ENCODE measurements at regions not wholly inside any gene's neighbourhood (a gene's known extent, or its start where the extent isn't known, plus 50 kb on each side); places are given as distances from the start of the nearest gene placed in this dataset.

DNA sequence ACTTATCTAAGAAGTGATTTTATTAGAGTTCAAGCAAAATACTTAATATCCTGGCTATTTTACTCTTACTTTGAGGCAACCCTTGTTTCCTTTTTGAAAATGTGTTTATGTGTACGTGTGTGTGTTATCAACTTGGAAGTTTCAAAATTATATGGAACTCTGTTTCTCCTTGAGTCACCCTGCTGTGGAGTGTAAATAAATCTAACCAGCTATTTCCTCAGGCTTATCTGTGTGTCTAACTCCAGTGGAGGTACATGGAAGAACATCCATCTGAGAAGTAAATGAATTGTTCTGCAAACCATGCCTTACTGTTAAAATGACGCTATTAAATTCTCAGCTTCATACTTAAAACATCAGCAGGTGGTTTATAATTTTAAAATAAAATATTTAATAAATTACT is 583.4 kb upstream of the SLITRK5 start:
- Histone ChIP-seq H3K4me1 (ENCODE audit: control insufficient read depth, insufficient read depth, low read length) (no peaks in the 10 kb centered on the region), H3K9me3 (replicated peaks; ENCODE audit: control insufficient read depth, low read depth, low read length) (no peaks in the 10 kb centered on the region), H3K27me3 (ENCODE audit: control insufficient read depth, insufficient read depth, low read length) (no peaks in the 10 kb centered on the region), H3K4me3 (ENCODE audit: low read length) (no peak overlapping the region), H3K36me3 (ENCODE audit: control insufficient read depth, insufficient read depth, low read length) (no peaks in the 10 kb centered on the region), H3K27ac (ENCODE audit: low read length) (no peak overlapping the region)
- no peak for DNase-seq
- no CpG with 5 or more reads among the region's 2 CpGs for WGBS (ENCODE audit: insufficient coverage)

DNA sequence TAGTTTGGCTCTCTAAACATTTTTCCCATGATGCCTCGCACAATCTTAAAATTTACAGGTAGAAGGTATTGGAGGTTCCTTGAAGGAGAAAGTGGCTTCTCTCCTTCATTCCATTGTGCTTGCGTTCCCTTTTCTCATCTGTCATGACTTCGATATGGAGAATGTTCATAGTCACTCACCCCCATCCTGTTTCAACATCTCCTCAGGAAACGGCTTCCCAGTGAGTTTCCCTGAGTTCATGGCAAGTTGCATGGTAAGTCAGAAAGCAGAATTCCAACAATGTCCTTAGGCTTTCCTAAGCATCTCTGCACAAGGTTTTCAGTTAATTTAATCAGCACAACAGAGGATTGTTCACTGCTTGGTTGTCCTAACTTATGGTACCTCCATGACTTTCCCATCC is 581.8 kb upstream of the SLITRK5 start:
- H3K4me3 ChIP-seq (ENCODE audit: low read length): no peak overlapping the region
- no peak overlapping the region for H3K27ac ChIP-seq (ENCODE audit: low read length)
- no peak for DNase-seq
- H3K9me3 ChIP-seq (replicated peaks; ENCODE audit: control insufficient read depth, low read depth, low read length): no peaks in the 10 kb centered on the region
- 73% methylated on average over 2 of the region's 4 CpGs for WGBS (ENCODE audit: insufficient coverage)
- no peaks in the 10 kb centered on the region for H3K36me3 ChIP-seq (ENCODE audit: control insufficient read depth, insufficient read depth, low read length)
- H3K27me3 ChIP-seq (ENCODE audit: control insufficient read depth, insufficient read depth, low read length): no peaks in the 10 kb centered on the region
- H3K4me1 ChIP-seq (ENCODE audit: control insufficient read depth, insufficient read depth, low read length): no peaks in the 10 kb centered on the region

DNA sequence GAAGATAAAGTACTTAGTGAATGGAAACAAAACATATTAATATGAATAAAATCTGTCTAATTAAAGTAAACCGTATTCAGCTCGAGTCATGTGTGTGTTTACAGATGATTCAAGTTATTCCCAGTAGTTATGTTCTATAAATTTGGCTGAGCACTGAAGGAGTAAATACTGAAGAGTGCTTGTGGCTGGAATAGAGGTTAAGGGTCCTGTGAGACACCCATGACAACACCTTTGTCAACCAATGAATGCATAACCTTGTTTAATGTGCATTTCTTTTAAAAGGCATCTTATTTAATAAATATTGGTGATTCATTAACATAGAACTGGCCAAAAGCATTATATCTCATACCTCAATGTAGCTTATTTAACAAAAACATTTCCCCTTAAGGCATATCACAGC is 577.8 kb upstream of the SLITRK5 start:
- 90% methylated on average over 2 of the region's 2 CpGs for WGBS (ENCODE audit: insufficient coverage)

DNA sequence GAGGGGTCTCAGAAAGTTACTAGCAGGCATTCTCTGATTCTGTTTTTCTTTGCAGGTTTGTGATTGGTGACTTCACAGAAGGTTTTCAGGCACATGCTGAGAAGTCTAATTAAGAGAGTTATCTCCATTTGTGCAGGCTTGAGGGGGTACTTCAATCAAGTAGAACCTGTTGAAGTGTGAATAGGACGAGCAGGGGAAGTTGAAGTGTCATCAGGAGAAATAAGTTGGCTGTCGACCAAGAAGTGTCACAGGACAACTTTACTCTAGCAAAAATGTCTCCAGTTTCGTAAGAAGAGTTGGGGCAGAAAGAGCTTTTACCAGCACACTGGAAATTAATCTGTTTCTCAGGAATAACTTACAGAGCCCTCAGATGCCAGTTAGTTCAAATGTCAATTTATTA is 576.5 kb upstream of the SLITRK5 start:
- Histone ChIP-seq H3K4me3 (ENCODE audit: low read length) (no peak overlapping the region), H3K4me1 (ENCODE audit: control insufficient read depth, insufficient read depth, low read length) (no peaks in the 10 kb centered on the region), H3K36me3 (ENCODE audit: control insufficient read depth, insufficient read depth, low read length) (no peaks in the 10 kb centered on the region), H3K27me3 (ENCODE audit: control insufficient read depth, insufficient read depth, low read length) (no peaks in the 10 kb centered on the region), H3K27ac (ENCODE audit: low read length) (no peak overlapping the region), H3K9me3 (replicated peaks; ENCODE audit: control insufficient read depth, low read depth, low read length) (no peaks in the 10 kb centered on the region)
- DNase-seq: peak; percentile 5
- 17% methylated on average over 1 of the region's 3 CpGs for WGBS (ENCODE audit: insufficient coverage)

More for the DNA sequence above, 577.8 kb upstream of the SLITRK5 start:
- H3K9me3 ChIP-seq (replicated peaks; ENCODE audit: control insufficient read depth, low read depth, low read length): no peaks in the 10 kb centered on the region
- no peaks in the 10 kb centered on the region for H3K36me3 ChIP-seq (ENCODE audit: control insufficient read depth, insufficient read depth, low read length)
- H3K4me3 ChIP-seq (ENCODE audit: low read length): no peak overlapping the region
- H3K4me1 ChIP-seq (ENCODE audit: control insufficient read depth, insufficient read depth, low read length): no peaks in the 10 kb centered on the region
- H3K27me3 ChIP-seq (ENCODE audit: control insufficient read depth, insufficient read depth, low read length): no peaks in the 10 kb centered on the region
- H3K27ac ChIP-seq (ENCODE audit: low read length): no peak overlapping the region
- no peak for DNase-seq

DNA sequence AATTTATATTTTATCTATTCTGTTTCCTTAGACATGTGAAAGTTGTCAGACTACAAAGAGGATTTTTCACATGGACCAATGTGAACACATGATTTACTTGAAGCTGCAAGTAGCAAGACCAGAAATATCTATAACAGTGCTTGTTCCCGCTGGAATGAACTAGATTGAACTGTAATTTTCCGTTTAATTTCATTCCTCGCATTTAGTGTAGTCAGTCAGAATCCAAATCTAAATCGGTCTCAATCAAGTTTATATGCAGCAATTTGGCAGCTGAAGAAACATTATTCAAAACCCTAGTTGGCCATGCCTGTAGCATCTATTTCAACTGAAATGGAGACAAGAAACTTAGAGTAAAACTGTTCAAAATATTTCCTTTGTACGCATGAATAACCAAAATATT is 570.7 kb upstream of the SLITRK5 start:
- Histone ChIP-seq H3K36me3 (ENCODE audit: control insufficient read depth, insufficient read depth, low read length) (no peaks in the 10 kb centered on the region), H3K4me1 (ENCODE audit: control insufficient read depth, insufficient read depth, low read length) (no peaks in the 10 kb centered on the region), H3K27ac (ENCODE audit: low read length) (no peak overlapping the region), H3K27me3 (ENCODE audit: control insufficient read depth, insufficient read depth, low read length) (no peaks in the 10 kb centered on the region), H3K4me3 (ENCODE audit: low read length) (no peak overlapping the region), H3K9me3 (replicated peaks; ENCODE audit: control insufficient read depth, low read depth, low read length) (no peaks in the 10 kb centered on the region)
- DNase-seq: no peak
- 62% methylated on average over 3 of the region's 5 CpGs for WGBS (ENCODE audit: insufficient coverage)

DNA sequence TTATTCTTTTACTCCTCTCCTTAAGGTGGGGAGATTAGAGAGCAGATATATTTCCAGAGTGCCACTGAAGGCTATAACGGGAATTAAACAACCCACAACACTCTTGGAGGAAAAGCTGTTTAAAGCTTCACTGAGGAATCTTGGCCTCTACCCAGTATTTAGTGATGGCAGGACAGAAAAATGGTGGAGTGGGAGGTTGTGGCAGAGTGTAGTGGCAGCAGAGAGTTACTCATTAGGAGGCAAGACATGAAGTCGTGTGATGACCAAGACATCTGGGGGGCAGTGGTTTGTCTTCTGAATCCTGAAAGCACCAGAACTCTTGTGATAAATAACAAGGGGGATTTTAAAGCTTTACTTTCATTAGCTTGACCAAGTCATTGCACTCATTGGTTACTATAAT is 563.5 kb upstream of the SLITRK5 start:
- no peaks in the 10 kb centered on the region for H3K9me3 ChIP-seq (replicated peaks; ENCODE audit: control insufficient read depth, low read depth, low read length)
- H3K4me3 ChIP-seq (ENCODE audit: low read length): no peak overlapping the region
- no peak overlapping the region for H3K27ac ChIP-seq (ENCODE audit: low read length)
- H3K4me1 ChIP-seq (ENCODE audit: control insufficient read depth, insufficient read depth, low read length): no peaks in the 10 kb centered on the region
- no peaks in the 10 kb centered on the region for H3K27me3 ChIP-seq (ENCODE audit: control insufficient read depth, insufficient read depth, low read length)
- no peaks in the 10 kb centered on the region for H3K36me3 ChIP-seq (ENCODE audit: control insufficient read depth, insufficient read depth, low read length)
- DNase-seq: no peak
- WGBS (ENCODE audit: insufficient coverage): 100% methylated on average over 1 of the region's 2 CpGs

DNA sequence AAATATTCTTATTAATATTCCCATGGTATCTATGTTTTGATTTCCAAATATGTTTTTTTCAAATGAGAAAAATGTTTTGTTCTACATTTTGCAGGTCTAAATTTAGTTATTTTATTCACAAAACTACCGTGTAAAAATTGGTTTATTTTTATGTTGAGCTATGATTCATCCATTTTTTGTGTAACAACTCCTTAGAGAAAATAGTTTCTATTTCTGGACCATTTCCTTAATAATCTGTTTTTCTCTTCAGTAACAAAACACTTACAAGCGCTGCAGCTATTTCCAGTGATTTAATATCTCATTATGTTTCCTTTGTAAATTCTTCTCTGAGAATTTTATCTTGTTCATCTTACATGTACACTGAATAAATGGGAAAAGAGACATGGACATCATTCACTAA is 550.7 kb upstream of the SLITRK5 start:
- Histone ChIP-seq H3K4me3 (ENCODE audit: low read length) (no peak overlapping the region), H3K9me3 (replicated peaks; ENCODE audit: control insufficient read depth, low read depth, low read length) (no peaks in the 10 kb centered on the region), H3K36me3 (ENCODE audit: control insufficient read depth, insufficient read depth, low read length) (no peaks in the 10 kb centered on the region)

DNA sequence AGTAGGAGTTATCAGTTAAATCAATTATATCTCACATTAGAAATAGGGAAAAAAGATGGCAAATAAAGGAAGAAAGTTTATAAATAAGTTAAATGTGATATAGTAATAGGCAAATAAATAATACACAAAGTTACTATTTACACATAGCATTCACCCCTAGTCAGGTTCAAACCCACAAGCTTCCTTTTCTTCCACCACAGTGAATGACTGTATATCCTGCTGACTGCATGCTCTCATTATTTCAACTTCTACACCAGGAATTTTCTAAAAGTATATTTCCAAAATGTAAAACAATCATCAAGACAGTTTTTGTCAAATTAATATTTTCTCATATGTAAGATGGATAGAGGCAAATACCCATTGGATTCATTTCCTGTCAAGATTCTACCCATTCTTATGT is 548.6 kb upstream of the SLITRK5 start:
- H3K27me3 ChIP-seq (ENCODE audit: control insufficient read depth, insufficient read depth, low read length): no peaks in the 10 kb centered on the region
- H3K9me3 ChIP-seq (replicated peaks; ENCODE audit: control insufficient read depth, low read depth, low read length): no peaks in the 10 kb centered on the region
- H3K27ac ChIP-seq (ENCODE audit: low read length): no peak overlapping the region
- H3K36me3 ChIP-seq (ENCODE audit: control insufficient read depth, insufficient read depth, low read length): no peaks in the 10 kb centered on the region
- DNase-seq: no peak
- H3K4me1 ChIP-seq (ENCODE audit: control insufficient read depth, insufficient read depth, low read length): no peaks in the 10 kb centered on the region
- H3K4me3 ChIP-seq (ENCODE audit: low read length): no peak overlapping the region

More for the DNA sequence above, 550.7 kb upstream of the SLITRK5 start:
- no peaks in the 10 kb centered on the region for H3K27me3 ChIP-seq (ENCODE audit: control insufficient read depth, insufficient read depth, low read length)
- DNase-seq: peak; percentile 7
- no peak overlapping the region for H3K27ac ChIP-seq (ENCODE audit: low read length)
- H3K4me1 ChIP-seq (ENCODE audit: control insufficient read depth, insufficient read depth, low read length): no peaks in the 10 kb centered on the region
- no CpG with 5 or more reads among the region's 2 CpGs for WGBS (ENCODE audit: insufficient coverage)

DNA sequence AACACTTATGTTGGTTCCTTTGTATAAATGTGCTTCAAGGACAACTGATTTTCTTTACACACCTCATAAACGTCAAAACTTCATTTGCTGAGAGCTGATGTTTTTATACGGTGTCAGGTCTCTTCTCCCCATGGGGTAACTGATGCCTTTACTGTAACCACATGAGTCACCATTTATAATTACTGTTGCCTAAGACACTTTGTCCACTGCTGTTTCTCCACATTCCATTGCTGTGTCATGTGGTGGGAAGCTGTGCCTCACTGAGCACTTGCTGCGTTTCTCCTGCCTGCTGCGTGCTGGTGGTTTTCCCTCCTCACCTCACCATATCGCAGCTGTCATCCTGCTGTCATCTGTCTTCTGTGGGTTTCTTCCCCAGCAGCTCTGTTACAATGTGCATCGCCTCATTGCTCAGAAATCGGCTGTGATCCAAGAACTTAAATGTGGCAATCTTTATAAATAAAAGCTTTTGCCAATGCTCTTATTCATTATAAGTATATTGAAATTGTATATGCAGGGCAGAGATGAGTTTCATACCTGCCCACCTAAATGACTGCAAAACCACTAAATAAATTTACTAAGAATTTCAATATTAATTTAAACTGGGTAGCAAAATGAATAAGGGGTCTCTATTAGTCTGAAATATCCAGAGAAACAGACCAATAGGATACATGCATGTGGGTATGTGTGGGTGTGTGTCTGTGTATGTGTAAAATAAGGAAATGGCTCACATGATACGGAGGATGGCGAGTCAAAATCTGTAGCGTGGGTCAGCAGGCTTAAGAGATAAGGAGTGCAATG is 547.0 kb upstream of the SLITRK5 start:
- WGBS (ENCODE audit: insufficient coverage): 64% methylated on average over 5 of the region's 10 CpGs
- H3K36me3 ChIP-seq (ENCODE audit: control insufficient read depth, insufficient read depth, low read length): no peaks in the 10 kb centered on the region
- H3K27me3 ChIP-seq (ENCODE audit: control insufficient read depth, insufficient read depth, low read length): no peaks in the 10 kb centered on the region
- H3K27ac ChIP-seq (ENCODE audit: low read length): no peak overlapping the region
- no peaks in the 10 kb centered on the region for H3K4me1 ChIP-seq (ENCODE audit: control insufficient read depth, insufficient read depth, low read length)
- peak; percentile 71 for DNase-seq
- no peaks in the 10 kb centered on the region for H3K9me3 ChIP-seq (replicated peaks; ENCODE audit: control insufficient read depth, low read depth, low read length)
- no peak overlapping the region for H3K4me3 ChIP-seq (ENCODE audit: low read length)

DNA sequence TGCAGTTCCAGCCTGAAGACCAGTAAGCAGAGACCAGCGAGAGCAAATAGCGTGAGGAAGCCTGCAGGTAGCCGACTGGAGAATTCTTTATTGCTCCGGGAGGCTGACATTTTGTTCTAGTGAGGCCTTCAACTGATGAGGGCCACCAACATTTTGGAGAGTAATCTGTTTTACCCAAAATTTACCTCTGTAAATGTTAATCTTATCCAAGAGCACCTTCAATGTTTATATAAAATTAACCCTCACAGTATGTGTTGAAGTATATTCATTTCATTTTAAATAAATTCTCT is 546.4 kb upstream of the SLITRK5 start:
- no peaks in the 10 kb centered on the region for H3K9me3 ChIP-seq (replicated peaks; ENCODE audit: control insufficient read depth, low read depth, low read length)
- H3K4me1 ChIP-seq (ENCODE audit: control insufficient read depth, insufficient read depth, low read length): no peaks in the 10 kb centered on the region
- H3K4me3 ChIP-seq (ENCODE audit: low read length): no peak overlapping the region
- WGBS (ENCODE audit: insufficient coverage): 85% methylated on average over 2 of the region's 4 CpGs
- H3K27ac ChIP-seq (ENCODE audit: low read length): no peak overlapping the region
- H3K27me3 ChIP-seq (ENCODE audit: control insufficient read depth, insufficient read depth, low read length): no peaks in the 10 kb centered on the region
- DNase-seq: no peak
- H3K36me3 ChIP-seq (ENCODE audit: control insufficient read depth, insufficient read depth, low read length): no peaks in the 10 kb centered on the region

DNA sequence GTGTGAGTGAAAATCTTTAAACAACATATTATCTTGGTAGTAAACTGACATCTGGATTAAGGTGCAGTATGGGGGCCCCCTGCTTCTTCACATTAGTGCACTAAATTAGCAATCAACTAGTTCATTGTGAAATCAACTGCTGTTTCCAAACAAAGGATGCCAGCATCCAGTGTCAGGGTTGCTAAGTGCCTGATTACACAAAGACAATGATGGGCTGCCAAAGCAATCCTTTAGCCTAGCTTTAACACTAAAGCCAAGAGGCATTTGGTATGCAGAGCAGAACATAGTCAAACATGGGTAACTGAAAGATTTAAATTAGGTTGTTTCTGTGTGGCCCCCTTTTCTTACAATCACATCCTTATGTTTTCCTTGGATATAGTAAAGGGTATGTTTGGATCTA is 543.1 kb upstream of the SLITRK5 start:
- Histone ChIP-seq H3K9me3 (replicated peaks; ENCODE audit: control insufficient read depth, low read depth, low read length) (no peaks in the 10 kb centered on the region), H3K27me3 (ENCODE audit: control insufficient read depth, insufficient read depth, low read length) (no peaks in the 10 kb centered on the region), H3K4me3 (ENCODE audit: low read length) (no peak overlapping the region), H3K36me3 (ENCODE audit: control insufficient read depth, insufficient read depth, low read length) (no peaks in the 10 kb centered on the region), H3K4me1 (ENCODE audit: control insufficient read depth, insufficient read depth, low read length) (no peaks in the 10 kb centered on the region), H3K27ac (ENCODE audit: low read length) (no peak overlapping the region)
- peak; percentile 16 for DNase-seq
